ENCODE measurements at regions not wholly inside any gene's neighbourhood (a gene's known extent, or its start where the extent isn't known, plus 50 kb on each side); places are given as distances from the start of the nearest gene placed in this dataset.

- DNase-seq, result no peak
- H3K27ac ChIP-seq (ENCODE audit: low read depth in 1 of 2, low read length in 1 of 2), result no peak overlapping the region
- H3K4me3 ChIP-seq, result no peak overlapping the region
- TF ChIP-seq, protein P1, sequence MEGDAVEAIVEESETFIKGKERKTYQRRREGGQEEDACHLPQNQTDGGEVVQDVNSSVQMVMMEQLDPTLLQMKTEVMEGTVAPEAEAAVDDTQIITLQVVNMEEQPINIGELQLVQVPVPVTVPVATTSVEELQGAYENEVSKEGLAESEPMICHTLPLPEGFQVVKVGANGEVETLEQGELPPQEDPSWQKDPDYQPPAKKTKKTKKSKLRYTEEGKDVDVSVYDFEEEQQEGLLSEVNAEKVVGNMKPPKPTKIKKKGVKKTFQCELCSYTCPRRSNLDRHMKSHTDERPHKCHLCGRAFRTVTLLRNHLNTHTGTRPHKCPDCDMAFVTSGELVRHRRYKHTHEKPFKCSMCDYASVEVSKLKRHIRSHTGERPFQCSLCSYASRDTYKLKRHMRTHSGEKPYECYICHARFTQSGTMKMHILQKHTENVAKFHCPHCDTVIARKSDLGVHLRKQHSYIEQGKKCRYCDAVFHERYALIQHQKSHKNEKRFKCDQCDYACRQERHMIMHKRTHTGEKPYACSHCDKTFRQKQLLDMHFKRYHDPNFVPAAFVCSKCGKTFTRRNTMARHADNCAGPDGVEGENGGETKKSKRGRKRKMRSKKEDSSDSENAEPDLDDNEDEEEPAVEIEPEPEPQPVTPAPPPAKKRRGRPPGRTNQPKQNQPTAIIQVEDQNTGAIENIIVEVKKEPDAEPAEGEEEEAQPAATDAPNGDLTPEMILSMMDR (IDR thresholded peaks at IDR 0.05; ENCODE audit: control extremely low read depth, extremely low read depth), result no peak
- ATAC-seq (ENCODE audit: insufficient read depth, low FRiP score), result no peak
- H3K4me1 ChIP-seq (ENCODE audit: control insufficient read depth in 5 of 5, insufficient read depth in 5 of 5, low read length in 5 of 5), result peaks cover 0 to 7% (median 0%) of the 10 kb centered on the region in 5 donors
- no peaks in the 10 kb centered on the region for H3K36me3 ChIP-seq (ENCODE audit: control insufficient read depth in 4 of 4, insufficient read depth in 4 of 4, low read length in 4 of 4)
- no peaks in the 10 kb centered on the region for H3K9me3 ChIP-seq (ENCODE audit: control insufficient read depth in 4 of 4, insufficient read depth in 3 of 4, low read length in 3 of 4)
- H3K9ac ChIP-seq (ENCODE audit: insufficient read depth in 1 of 2, low read length in 2 of 2), result no peak overlapping the region
- WGBS, 2 donors, result 89 to 93% methylated on average over 6 of the region's 6 CpGs
- peaks cover 0 to 13% (median 5%) of the 10 kb centered on the region in 3 donors for H3K27me3 ChIP-seq (ENCODE audit: control insufficient read depth in 3 of 3, insufficient read depth in 3 of 3, low read length in 2 of 3)
Observed at GRCh38 chr15:31871887-31872281, 158.4 kb upstream of the CHRNA7 start.

GRCh38 chr15:31887246-31887645 is 143.1 kb upstream of the CHRNA7 start:
- Histone ChIP-seq H3K36me3 (ENCODE audit: control insufficient read depth in 4 of 4, insufficient read depth in 4 of 4, low read length in 4 of 4) (no peaks in the 10 kb centered on the region), H3K9me3 (ENCODE audit: control insufficient read depth in 4 of 4, insufficient read depth in 3 of 4, low read length in 3 of 4) (peaks cover 0 to 5% (median 2%) of the 10 kb centered on the region in 4 donors), H3K27me3 (ENCODE audit: control insufficient read depth in 3 of 3, insufficient read depth in 3 of 3, low read length in 2 of 3) (peaks cover 0 to 8% (median 0%) of the 10 kb centered on the region in 3 donors), H3K27ac (ENCODE audit: low read depth in 1 of 2, low read length in 1 of 2) (no peak overlapping the region), H3K4me1 (ENCODE audit: control insufficient read depth in 5 of 5, insufficient read depth in 5 of 5, low read length in 5 of 5) (no peaks in the 10 kb centered on the region), H3K4me3 (no peak overlapping the region), H3K9ac (ENCODE audit: insufficient read depth in 1 of 2, low read length in 2 of 2) (no peak overlapping the region)
- TF ChIP-seq, protein P1 (IDR thresholded peaks at IDR 0.05; ENCODE audit: control extremely low read depth, extremely low read depth), result no peak
- no peak for ATAC-seq (ENCODE audit: insufficient read depth, low FRiP score)
- DNase-seq, result no peak
- 14 to 27% methylated on average over 9 of the region's 9 CpGs for WGBS, 2 donors

DNA sequence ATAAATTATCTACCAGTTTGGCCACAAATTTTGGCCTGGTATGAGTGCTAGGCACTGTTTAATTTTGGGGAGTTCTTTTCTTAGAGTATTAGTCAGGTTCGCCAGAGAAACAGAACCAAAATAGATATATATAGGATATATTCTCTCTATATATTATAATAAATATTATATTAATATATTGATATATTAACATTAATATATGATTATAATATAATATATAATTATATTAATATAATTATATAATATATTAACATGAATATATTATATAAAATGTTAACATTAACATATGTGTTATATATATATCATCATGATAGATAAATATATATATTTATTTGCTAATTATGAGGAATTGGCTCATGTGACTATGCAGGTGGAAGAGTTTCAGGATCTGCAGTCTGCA is 137.8 kb upstream of the CHRNA7 start:
- H3K4me1 ChIP-seq (ENCODE audit: control insufficient read depth in 5 of 5, insufficient read depth in 5 of 5, low read length in 5 of 5), result no peaks in the 10 kb centered on the region
- no peak overlapping the region for H3K4me3 ChIP-seq
- DNase-seq (no peak), ATAC-seq (ENCODE audit: insufficient read depth, low FRiP score) (no peak)
- TF ChIP-seq, protein P1 (IDR thresholded peaks at IDR 0.05; ENCODE audit: control extremely low read depth, extremely low read depth), result no peak
- no peak overlapping the region for H3K27ac ChIP-seq (ENCODE audit: low read depth in 1 of 2, low read length in 1 of 2)
- peaks cover 0 to 8% (median 0%) of the 10 kb centered on the region in 3 donors for H3K27me3 ChIP-seq (ENCODE audit: control insufficient read depth in 3 of 3, insufficient read depth in 3 of 3, low read length in 2 of 3)
- H3K9ac ChIP-seq (ENCODE audit: insufficient read depth in 1 of 2, low read length in 2 of 2), result no peak overlapping the region
- no peaks in the 10 kb centered on the region for H3K36me3 ChIP-seq (ENCODE audit: control insufficient read depth in 4 of 4, insufficient read depth in 4 of 4, low read length in 4 of 4)
- peaks cover 0 to 5% (median 0%) of the 10 kb centered on the region in 4 donors for H3K9me3 ChIP-seq (ENCODE audit: control insufficient read depth in 4 of 4, insufficient read depth in 3 of 4, low read length in 3 of 4)
- 95 to 96% methylated on average over 1 of the region's 1 CpG for WGBS, 2 donors

DNA sequence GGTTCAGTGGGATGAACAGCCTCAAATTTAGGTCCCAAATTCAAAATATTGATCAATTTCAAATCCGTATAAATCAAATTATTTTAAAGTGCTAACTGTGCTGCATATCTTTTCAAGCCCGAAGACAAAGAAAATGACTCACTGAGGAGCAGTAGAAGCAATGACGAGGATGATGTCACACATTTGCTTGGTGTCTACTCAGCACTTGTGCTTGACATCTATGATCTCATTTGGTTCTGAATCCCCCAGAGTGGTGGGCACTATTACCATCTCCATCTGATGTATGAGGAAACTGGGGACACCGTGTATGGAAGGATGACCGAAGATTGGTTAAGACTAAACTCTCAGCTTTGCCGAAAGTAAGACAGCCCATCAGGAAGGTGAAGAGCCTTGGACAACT is 136.5 kb upstream of the CHRNA7 start:
- no peak for ATAC-seq (ENCODE audit: insufficient read depth, low FRiP score)
- TF ChIP-seq, protein P1 (IDR thresholded peaks at IDR 0.05; ENCODE audit: control extremely low read depth, extremely low read depth), result no peak

More for the DNA sequence above, 136.5 kb upstream of the CHRNA7 start:
- Histone ChIP-seq H3K27me3 (ENCODE audit: control insufficient read depth in 3 of 3, insufficient read depth in 3 of 3, low read length in 2 of 3) (no peaks in the 10 kb centered on the region), H3K4me1 (ENCODE audit: control insufficient read depth in 5 of 5, insufficient read depth in 5 of 5, low read length in 5 of 5) (no peaks in the 10 kb centered on the region), H3K9me3 (ENCODE audit: control insufficient read depth in 4 of 4, insufficient read depth in 3 of 4, low read length in 3 of 4) (peaks cover 0 to 4% (median 1%) of the 10 kb centered on the region in 4 donors), H3K9ac (ENCODE audit: insufficient read depth in 1 of 2, low read length in 2 of 2) (no peak overlapping the region), H3K4me3 (no peak overlapping the region), H3K36me3 (ENCODE audit: control insufficient read depth in 4 of 4, insufficient read depth in 4 of 4, low read length in 4 of 4) (no peaks in the 10 kb centered on the region), H3K27ac (ENCODE audit: low read depth in 1 of 2, low read length in 1 of 2) (no peak overlapping the region)
- no peak for DNase-seq
- 92% methylated on average over 6 of the region's 6 CpGs for WGBS, 2 donors

All from lung (tissue), 11 donors.